GM12878 (cell line): ENCODE measurements at regions not wholly inside any gene's neighbourhood (a gene's known extent, or its start where the extent isn't known, plus 50 kb on each side); places are given as distances from the start of the nearest gene placed in this dataset.

Source experiments
- ATAC-seq: fragments of 200-7000 bp; cut with Tn5 transposase; 3 replicates; pipeline ENCODE4 v1.9.1; 2020; ENCODE audit warnings: mild to moderate bottlenecking, moderate library complexity
- BruUV-seq: library from RNA; stranded (reverse); fragments of 400-500 nt; replicated peaks from 2 replicates; lab custom pipeline; 2021; lab: Mats Ljungman, UMichigan
- CTCF ChIA-PET: fragments of 300-600 bp; sonication (Branson Sonifier 250); formaldehyde crosslinking; extraction: SDS; loops from one replicate; lab custom pipeline; 2021; ENCODE audit warnings: inconsistent platforms; lab: Yijun Ruan, JAX
- POLR2A ChIA-PET: fragments of 350-600 bp; formaldehyde crosslinking; extraction: SDS; loops from one replicate; lab custom pipeline; 2021; ENCODE audit warnings: inconsistent platforms; lab: Charles Lee
- RAD21 ChIA-PET: fragments of 300-600 bp; sonication (Branson Sonifier 250); formaldehyde crosslinking; loops from one replicate; lab custom pipeline; 2023; ENCODE audit warnings: antibody characterized with exemption; ENCODE audit not compliant: unreplicated experiment; lab: Charles Lee
- SMC1A ChIA-PET: fragments of 300-600 bp; sonication (Branson Sonifier 250); formaldehyde crosslinking; loops from one replicate; lab custom pipeline; 2023; ENCODE audit not compliant: unreplicated experiment, uncharacterized antibody; lab: Charles Lee
- DNase-seq: peaks from one replicate; pipeline ENCODE4 v3.0.0-alpha.2; 2011; ENCODE audit warnings: low read depth, low spot score
- FAIRE-seq: peaks from 3 replicates; lab custom pipeline; 2011; peaks lifted over from hg19 to GRCh38; lab: Jason Lieb, UNC
- H2AFZ ChIP-seq: 2 replicates; pipeline ENCODE4 v1.6.0; 2011; ENCODE audit warnings: low read depth, low read length, control low read depth; ENCODE audit not compliant: control insufficient read depth
- H3K27ac ChIP-seq: 2 replicates; pipeline ENCODE4 v1.5.1; 2011; ENCODE audit warnings: control low read depth; ENCODE audit not compliant: control insufficient read depth, insufficient read depth
- H3K27me3 ChIP-seq, 2 experiments: replicated peaks in 1 of 2; 2 replicates each; pipeline versions ENCODE4 v1.6.0 to v1.6.1; 2011; ENCODE audit warnings: low read length in 1 of 2; ENCODE audit not compliant: control insufficient read depth in 2 of 2, insufficient read depth in 2 of 2
- H3K36me3 ChIP-seq, 2 experiments: 2 replicates each; pipeline ENCODE4 v1.5.1; 2011; ENCODE audit warnings: low read length in 1 of 2; ENCODE audit not compliant: control insufficient read depth in 2 of 2, insufficient read depth in 2 of 2
- H3K4me1 ChIP-seq: 2 replicates; pipeline ENCODE4 v1.6.1; 2011; ENCODE audit warnings: mild to moderate bottlenecking, low read length, moderate library complexity, mixed read lengths; ENCODE audit not compliant: control insufficient read depth, insufficient read depth
- H3K4me2 ChIP-seq: 2 replicates; pipeline ENCODE4 v1.6.0; 2011; ENCODE audit warnings: control low read depth; ENCODE audit not compliant: control insufficient read depth, insufficient read depth
- H3K4me3 ChIP-seq: fragments of 200-600 bp; sonication (generic); 2 replicates; pipeline ENCODE4 v1.5.1; 2016
- H3K79me2 ChIP-seq: 2 replicates; pipeline ENCODE4 v1.6.0; 2011; ENCODE audit warnings: low read length; ENCODE audit not compliant: control insufficient read depth, insufficient read depth
- H3K9ac ChIP-seq: 2 replicates; pipeline ENCODE4 v1.8.0; 2011; ENCODE audit warnings: low read length, control low read depth, mixed read lengths; ENCODE audit not compliant: control insufficient read depth, insufficient read depth
- H3K9me3 ChIP-seq: replicated peaks from 3 replicates; pipeline ENCODE4 v1.5.1; 2011; ENCODE audit warnings: mild to moderate bottlenecking, low read length; ENCODE audit not compliant: control insufficient read depth, insufficient read depth
- H4K20me1 ChIP-seq: 2 replicates; pipeline ENCODE4 v1.6.0; 2011; ENCODE audit not compliant: control insufficient read depth, insufficient read depth
- CBX5 ChIP-seq: sonication (generic); IDR thresholded peaks from 2 replicates; pipeline ENCODE4 v1.6.1; 2016; ENCODE audit warnings: low read depth, moderate library complexity, mild to moderate bottlenecking, inconsistent platforms
- CHD4 ChIP-seq: fragments of 200-600 bp; sonication (generic); IDR thresholded peaks from 2 replicates; pipeline ENCODE4 v1.6.1; 2016; ENCODE audit warnings: mild to moderate bottlenecking
- IKZF1 ChIP-seq: fragments of 450-650 bp; conservative IDR thresholded peaks from 2 replicates; pipeline ENCODE4 v1.6.1; 2017; ENCODE audit warnings: antibody characterized with exemption, mild to moderate bottlenecking
- KLF5 ChIP-seq: fragments of 450-650 bp; IDR thresholded peaks from 2 replicates; pipeline ENCODE4 v1.6.1; 2014; ENCODE audit warnings: mild to moderate bottlenecking; ENCODE audit not compliant: partially characterized antibody
- RELA ChIP-seq: fragments of 450-650 bp; IDR thresholded peaks from 2 replicates; pipeline ENCODE4 v1.8.0; 2014; ENCODE audit warnings: borderline replicate concordance; ENCODE audit not compliant: partially characterized antibody
- SMAD1 ChIP-seq: fragments of 450-650 bp; IDR thresholded peaks from 2 replicates; pipeline ENCODE4 v1.6.1; 2018; ENCODE audit warnings: mild to moderate bottlenecking, low read depth; ENCODE audit not compliant: partially characterized antibody
- ZNF274 ChIP-seq: IDR thresholded peaks from one replicate; pipeline ENCODE4 v1.8.0; 2011; ENCODE audit not compliant: insufficient read length, insufficient read depth
- ZSCAN29 ChIP-seq: fragments of 450-650 bp; IDR thresholded peaks from 2 replicates; pipeline ENCODE4 v1.6.1; 2017; ENCODE audit warnings: mild to moderate bottlenecking, moderate library complexity
- WGBS: methylation state at CpG from one replicate; pipeline ENCODE4 v1.1.6; 2016; ENCODE audit warnings: low lambda C conversion rate; ENCODE audit not compliant: insufficient replicate concordance, insufficient coverage; ENCODE audit errors: missing lambda C conversion rate; 5-methylcytosine and 5-hydroxymethylcytosine counted together
- in situ Hi-C: fragments of 300-500 bp; cut with MboI; formaldehyde crosslinking; loops from 9 replicates; pipeline ENCODE4 v1.14.3; 2018; ENCODE audit warnings: mixed read lengths
- intact Hi-C: fragments of 100-400 bp; cut with micrococcal nuclease; formaldehyde crosslinking; loops from one replicate; pipeline ENCODE4 v1.14.2; 2022; ENCODE audit not compliant: unreplicated experiment
- TF ChIP-seq, protein P1 (sequence below): IDR thresholded peaks from 2 replicates; pipeline ENCODE4 v1.6.1; 2012; ENCODE audit warnings: improper control_type of control experiment, low read depth, low read length; ENCODE audit not compliant: insufficient replicate concordance
- TF ChIP-seq, protein P2 (sequence below): IDR thresholded peaks from 2 replicates; pipeline ENCODE4 v1.6.1; 2012; ENCODE audit warnings: low read depth, low read length, improper control_type of control experiment
- TF ChIP-seq, protein P3 (sequence below): fragments of 450-650 bp; IDR thresholded peaks from 2 replicates; pipeline ENCODE4 v1.6.1; 2017; ENCODE audit warnings: mild to moderate bottlenecking, moderate library complexity
- TF ChIP-seq, protein P4 (sequence below): fragments of 450-650 bp; IDR thresholded peaks from 2 replicates; pipeline ENCODE4 v1.6.1; 2017; ENCODE audit warnings: antibody characterized with exemption, mild to moderate bottlenecking, moderate library complexity

DNA sequence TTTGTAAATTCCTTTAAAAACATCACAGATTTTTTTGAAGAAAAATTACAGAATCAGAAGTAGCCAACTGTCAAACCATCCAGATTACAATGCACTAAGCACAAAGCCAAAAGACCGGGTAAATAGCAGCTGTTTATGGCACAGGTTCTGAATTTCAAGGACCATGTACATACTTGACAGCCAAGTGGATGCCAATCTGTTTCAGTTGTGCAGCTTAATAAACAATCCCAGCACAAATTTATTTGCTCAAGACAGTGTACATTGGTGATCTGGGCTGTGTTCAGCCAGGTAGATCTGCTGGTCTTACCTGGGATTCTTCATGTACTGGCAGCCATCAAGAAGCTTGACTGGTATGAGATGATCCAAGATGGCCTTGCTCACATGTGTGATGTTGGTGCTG is 229.8 kb upstream of the FLRT2 start:
- H4K20me1 ChIP-seq, result no peaks in the 10 kb centered on the region
- H3K4me1 ChIP-seq, result no peaks in the 10 kb centered on the region
- DNase-seq, result no peak
- CTCF ChIA-PET, result no interaction called here
- H3K27ac ChIP-seq, result no peak overlapping the region
- no TSS peak for BruUV-seq
- H3K4me3 ChIP-seq, result no peak overlapping the region
- no peak for FAIRE-seq
- no peaks in the 10 kb centered on the region for H3K79me2 ChIP-seq
- in situ Hi-C loops, result no loop called here
- RAD21 ChIA-PET, result no interaction called here
- no peak overlapping the region for H3K9ac ChIP-seq
- 36% methylated on average over 1 of the region's 1 CpG for WGBS
- H3K36me3 ChIP-seq, result no peaks in the 10 kb centered on the region
- H3K9me3 ChIP-seq, result no peaks in the 10 kb centered on the region
- POLR2A ChIA-PET, result no interaction called here
- no peaks in the 10 kb centered on the region for H3K27me3 ChIP-seq
- SMC1A ChIA-PET, result no interaction called here
- no peak overlapping the region for H3K4me2 ChIP-seq
- ATAC-seq, result no peak
- intact Hi-C loops, result no loop called here
- no peak overlapping the region for H2AFZ ChIP-seq
- TF ChIP-seq KLF5 (no peak), RELA (no peak), ZNF274 (no peak), CHD4 (no peak), IKZF1 (no peak), ZSCAN29 (no peak), CBX5 (no peak), SMAD1 (no peak)
- TF ChIP-seq, protein P1, sequence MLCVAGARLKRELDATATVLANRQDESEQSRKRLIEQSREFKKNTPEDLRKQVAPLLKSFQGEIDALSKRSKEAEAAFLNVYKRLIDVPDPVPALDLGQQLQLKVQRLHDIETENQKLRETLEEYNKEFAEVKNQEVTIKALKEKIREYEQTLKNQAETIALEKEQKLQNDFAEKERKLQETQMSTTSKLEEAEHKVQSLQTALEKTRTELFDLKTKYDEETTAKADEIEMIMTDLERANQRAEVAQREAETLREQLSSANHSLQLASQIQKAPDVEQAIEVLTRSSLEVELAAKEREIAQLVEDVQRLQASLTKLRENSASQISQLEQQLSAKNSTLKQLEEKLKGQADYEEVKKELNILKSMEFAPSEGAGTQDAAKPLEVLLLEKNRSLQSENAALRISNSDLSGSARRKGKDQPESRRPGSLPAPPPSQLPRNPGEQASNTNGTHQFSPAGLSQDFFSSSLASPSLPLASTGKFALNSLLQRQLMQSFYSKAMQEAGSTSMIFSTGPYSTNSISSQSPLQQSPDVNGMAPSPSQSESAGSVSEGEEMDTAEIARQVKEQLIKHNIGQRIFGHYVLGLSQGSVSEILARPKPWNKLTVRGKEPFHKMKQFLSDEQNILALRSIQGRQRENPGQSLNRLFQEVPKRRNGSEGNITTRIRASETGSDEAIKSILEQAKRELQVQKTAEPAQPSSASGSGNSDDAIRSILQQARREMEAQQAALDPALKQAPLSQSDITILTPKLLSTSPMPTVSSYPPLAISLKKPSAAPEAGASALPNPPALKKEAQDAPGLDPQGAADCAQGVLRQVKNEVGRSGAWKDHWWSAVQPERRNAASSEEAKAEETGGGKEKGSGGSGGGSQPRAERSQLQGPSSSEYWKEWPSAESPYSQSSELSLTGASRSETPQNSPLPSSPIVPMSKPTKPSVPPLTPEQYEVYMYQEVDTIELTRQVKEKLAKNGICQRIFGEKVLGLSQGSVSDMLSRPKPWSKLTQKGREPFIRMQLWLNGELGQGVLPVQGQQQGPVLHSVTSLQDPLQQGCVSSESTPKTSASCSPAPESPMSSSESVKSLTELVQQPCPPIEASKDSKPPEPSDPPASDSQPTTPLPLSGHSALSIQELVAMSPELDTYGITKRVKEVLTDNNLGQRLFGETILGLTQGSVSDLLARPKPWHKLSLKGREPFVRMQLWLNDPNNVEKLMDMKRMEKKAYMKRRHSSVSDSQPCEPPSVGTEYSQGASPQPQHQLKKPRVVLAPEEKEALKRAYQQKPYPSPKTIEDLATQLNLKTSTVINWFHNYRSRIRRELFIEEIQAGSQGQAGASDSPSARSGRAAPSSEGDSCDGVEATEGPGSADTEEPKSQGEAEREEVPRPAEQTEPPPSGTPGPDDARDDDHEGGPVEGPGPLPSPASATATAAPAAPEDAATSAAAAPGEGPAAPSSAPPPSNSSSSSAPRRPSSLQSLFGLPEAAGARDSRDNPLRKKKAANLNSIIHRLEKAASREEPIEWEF, result no peak
- TF ChIP-seq, protein P2, sequence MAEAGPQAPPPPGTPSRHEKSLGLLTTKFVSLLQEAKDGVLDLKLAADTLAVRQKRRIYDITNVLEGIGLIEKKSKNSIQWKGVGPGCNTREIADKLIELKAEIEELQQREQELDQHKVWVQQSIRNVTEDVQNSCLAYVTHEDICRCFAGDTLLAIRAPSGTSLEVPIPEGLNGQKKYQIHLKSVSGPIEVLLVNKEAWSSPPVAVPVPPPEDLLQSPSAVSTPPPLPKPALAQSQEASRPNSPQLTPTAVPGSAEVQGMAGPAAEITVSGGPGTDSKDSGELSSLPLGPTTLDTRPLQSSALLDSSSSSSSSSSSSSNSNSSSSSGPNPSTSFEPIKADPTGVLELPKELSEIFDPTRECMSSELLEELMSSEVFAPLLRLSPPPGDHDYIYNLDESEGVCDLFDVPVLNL, result no peak
- TF ChIP-seq, protein P3, sequence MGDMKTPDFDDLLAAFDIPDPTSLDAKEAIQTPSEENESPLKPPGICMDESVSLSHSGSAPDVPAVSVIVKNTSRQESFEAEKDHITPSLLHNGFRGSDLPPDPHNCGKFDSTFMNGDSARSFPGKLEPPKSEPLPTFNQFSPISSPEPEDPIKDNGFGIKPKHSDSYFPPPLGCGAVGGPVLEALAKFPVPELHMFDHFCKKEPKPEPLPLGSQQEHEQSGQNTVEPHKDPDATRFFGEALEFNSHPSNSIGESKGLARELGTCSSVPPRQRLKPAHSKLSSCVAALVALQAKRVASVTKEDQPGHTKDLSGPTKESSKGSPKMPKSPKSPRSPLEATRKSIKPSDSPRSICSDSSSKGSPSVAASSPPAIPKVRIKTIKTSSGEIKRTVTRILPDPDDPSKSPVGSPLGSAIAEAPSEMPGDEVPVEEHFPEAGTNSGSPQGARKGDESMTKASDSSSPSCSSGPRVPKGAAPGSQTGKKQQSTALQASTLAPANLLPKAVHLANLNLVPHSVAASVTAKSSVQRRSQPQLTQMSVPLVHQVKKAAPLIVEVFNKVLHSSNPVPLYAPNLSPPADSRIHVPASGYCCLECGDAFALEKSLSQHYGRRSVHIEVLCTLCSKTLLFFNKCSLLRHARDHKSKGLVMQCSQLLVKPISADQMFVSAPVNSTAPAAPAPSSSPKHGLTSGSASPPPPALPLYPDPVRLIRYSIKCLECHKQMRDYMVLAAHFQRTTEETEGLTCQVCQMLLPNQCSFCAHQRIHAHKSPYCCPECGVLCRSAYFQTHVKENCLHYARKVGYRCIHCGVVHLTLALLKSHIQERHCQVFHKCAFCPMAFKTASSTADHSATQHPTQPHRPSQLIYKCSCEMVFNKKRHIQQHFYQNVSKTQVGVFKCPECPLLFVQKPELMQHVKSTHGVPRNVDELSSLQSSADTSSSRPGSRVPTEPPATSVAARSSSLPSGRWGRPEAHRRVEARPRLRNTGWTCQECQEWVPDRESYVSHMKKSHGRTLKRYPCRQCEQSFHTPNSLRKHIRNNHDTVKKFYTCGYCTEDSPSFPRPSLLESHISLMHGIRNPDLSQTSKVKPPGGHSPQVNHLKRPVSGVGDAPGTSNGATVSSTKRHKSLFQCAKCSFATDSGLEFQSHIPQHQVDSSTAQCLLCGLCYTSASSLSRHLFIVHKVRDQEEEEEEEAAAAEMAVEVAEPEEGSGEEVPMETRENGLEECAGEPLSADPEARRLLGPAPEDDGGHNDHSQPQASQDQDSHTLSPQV, result no peak
- TF ChIP-seq, protein P4, sequence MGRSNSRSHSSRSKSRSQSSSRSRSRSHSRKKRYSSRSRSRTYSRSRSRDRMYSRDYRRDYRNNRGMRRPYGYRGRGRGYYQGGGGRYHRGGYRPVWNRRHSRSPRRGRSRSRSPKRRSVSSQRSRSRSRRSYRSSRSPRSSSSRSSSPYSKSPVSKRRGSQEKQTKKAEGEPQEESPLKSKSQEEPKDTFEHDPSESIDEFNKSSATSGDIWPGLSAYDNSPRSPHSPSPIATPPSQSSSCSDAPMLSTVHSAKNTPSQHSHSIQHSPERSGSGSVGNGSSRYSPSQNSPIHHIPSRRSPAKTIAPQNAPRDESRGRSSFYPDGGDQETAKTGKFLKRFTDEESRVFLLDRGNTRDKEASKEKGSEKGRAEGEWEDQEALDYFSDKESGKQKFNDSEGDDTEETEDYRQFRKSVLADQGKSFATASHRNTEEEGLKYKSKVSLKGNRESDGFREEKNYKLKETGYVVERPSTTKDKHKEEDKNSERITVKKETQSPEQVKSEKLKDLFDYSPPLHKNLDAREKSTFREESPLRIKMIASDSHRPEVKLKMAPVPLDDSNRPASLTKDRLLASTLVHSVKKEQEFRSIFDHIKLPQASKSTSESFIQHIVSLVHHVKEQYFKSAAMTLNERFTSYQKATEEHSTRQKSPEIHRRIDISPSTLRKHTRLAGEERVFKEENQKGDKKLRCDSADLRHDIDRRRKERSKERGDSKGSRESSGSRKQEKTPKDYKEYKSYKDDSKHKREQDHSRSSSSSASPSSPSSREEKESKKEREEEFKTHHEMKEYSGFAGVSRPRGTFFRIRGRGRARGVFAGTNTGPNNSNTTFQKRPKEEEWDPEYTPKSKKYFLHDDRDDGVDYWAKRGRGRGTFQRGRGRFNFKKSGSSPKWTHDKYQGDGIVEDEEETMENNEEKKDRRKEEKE, result no peak
